Psoas muscle (tissue), 7 donors: ENCODE measurements at regions not wholly inside any gene's neighbourhood (a gene's known extent, or its start where the extent isn't known, plus 50 kb on each side); places are given as distances from the start of the nearest gene placed in this dataset.

Source experiments
- ATAC-seq, 4 donors: fragments of 200-7000 bp; cut with Tn5 transposase; one replicate each; pipeline ENCODE4 v1.9.1; 2020; ENCODE audit warnings: moderate library complexity in 3 of 4, mild to moderate bottlenecking in 2 of 4
- DNase-seq, 2 donors: peaks; one replicate each; pipeline ENCODE4 v3.0.0-alpha.2; 2020
- H3K27ac ChIP-seq: fragments of 200-600 bp; one replicate; pipeline ENCODE4 v1.8.0; 2022
- H3K27me3 ChIP-seq, 3 donors: fragments of 200-600 bp in 1 of 3; one replicate each; pipeline versions ENCODE4 v1.6.1 to v1.8.0; 2013 to 2022; ENCODE audit warnings: low read length in 2 of 3, mild to moderate bottlenecking in 2 of 3, moderate library complexity in 1 of 3; ENCODE audit not compliant: insufficient read depth in 3 of 3
- H3K36me3 ChIP-seq, 2 donors: fragments of 200-600 bp in 1 of 2; one replicate each; pipeline versions ENCODE4 v1.6.1 to v1.8.0; 2013 to 2022; ENCODE audit warnings: low read depth in 1 of 2, mild to moderate bottlenecking in 1 of 2, moderate library complexity in 1 of 2; ENCODE audit not compliant: insufficient read depth in 1 of 2
- H3K4me1 ChIP-seq: fragments of 200-600 bp; one replicate; pipeline ENCODE4 v1.8.0; 2022
- H3K4me3 ChIP-seq: fragments of 200-600 bp; one replicate; pipeline ENCODE4 v1.8.0; 2022; ENCODE audit warnings: mild to moderate bottlenecking
- H3K9me3 ChIP-seq: fragments of 200-600 bp; one replicate; pipeline ENCODE4 v1.8.0; 2022
- WGBS, 3 donors: extraction: QIAGEN DNeasy Blood & Tissue Kit; methylation state at CpG; one replicate each; pipeline versions ENCODE4 v1.1.6 to v1.1.7; 2013; 5-methylcytosine and 5-hydroxymethylcytosine counted together
- intact Hi-C, 2 donors: fragments of 100-400 bp; cut with DNase I; formaldehyde crosslinking; loops; one replicate each; pipeline versions ENCODE4 v1.11.0 to v1.14.2; 2022
- TF ChIP-seq, protein P1 (sequence below): fragments of 200-600 bp; IDR thresholded peaks from one replicate; pipeline ENCODE4 v1.8.0; 2022; ENCODE audit warnings: antibody characterized with exemption
- donor health status: healthy with polysubstance abuse.
- donor health status: DM: no; HTN: no; CAD: no; lungs with moderate emphysema.
- donor health status: Bipolar disorder and iron deficiency.
- donor health status: healthy.
- donor health status: DM: yes; HTN: yes; CAD: no.
- donor health status: DM: no; HTN: no; CAD: no.
- donor health status: DM: yes; HTN: yes; CAD: no.

DNA sequence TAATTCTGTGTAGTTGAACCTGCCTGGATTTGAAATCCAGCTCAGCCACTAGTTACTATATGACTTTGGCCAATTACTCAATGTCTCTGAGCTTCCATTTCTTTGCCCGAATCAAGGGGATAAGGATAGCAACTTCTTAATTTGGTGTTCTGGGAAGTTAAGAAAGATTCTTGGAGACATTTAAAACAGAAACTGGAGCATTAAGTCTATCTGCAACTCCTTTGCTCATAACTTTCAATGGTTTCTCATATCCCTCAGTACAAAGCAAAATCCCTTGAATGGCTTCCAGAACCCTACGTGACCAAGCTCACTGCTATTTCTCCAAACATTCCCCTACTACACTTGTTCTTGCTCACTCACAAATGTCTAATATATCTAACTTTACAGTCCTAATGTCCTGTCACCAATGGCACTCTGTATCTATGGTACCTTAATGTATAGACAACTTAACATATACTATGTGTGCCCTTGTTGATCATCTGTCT is 849.1 kb upstream of the SLIT2 start:
- no peaks in the 10 kb centered on the region for H3K4me1 ChIP-seq
- TF ChIP-seq, protein P1, sequence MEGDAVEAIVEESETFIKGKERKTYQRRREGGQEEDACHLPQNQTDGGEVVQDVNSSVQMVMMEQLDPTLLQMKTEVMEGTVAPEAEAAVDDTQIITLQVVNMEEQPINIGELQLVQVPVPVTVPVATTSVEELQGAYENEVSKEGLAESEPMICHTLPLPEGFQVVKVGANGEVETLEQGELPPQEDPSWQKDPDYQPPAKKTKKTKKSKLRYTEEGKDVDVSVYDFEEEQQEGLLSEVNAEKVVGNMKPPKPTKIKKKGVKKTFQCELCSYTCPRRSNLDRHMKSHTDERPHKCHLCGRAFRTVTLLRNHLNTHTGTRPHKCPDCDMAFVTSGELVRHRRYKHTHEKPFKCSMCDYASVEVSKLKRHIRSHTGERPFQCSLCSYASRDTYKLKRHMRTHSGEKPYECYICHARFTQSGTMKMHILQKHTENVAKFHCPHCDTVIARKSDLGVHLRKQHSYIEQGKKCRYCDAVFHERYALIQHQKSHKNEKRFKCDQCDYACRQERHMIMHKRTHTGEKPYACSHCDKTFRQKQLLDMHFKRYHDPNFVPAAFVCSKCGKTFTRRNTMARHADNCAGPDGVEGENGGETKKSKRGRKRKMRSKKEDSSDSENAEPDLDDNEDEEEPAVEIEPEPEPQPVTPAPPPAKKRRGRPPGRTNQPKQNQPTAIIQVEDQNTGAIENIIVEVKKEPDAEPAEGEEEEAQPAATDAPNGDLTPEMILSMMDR: no peak
- no peak for ATAC-seq

DNA sequence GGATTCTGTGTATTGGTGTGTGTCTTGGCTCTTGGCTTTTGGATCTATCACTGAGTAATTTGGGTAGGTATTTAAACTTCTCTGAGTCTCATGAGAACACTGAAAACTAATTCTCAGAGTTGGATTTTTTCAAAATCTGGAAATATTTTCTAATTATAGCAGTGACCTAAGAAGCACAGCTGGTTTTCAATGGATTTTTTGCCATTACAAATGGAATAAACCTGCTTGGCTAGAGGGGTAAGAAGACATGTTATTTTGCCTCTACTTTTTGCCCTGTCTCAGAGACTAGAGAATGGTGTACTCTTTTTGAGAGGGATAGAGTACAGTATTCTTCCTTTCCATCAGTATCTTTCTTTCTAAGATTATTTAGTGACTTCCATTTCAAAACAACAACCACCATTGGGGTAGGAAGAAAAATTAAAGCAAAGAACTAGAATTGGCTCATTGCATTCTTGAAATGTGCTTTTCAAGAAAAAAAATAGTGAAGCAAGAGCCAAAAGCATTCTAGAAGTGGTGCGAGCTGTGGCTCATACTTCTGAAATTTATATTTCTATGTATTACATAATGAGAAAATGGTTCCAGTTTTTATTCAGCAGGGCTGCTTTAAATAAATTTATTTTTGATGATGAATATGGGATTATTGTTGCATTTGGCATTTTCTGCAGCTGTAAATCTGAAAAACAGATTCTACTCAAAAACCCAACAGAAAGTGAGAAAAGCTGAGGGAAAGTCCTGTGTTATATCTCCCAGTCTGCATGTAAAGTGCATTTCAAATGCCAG is 850.2 kb upstream of the SLIT2 start:
- DNase-seq (no peak), ATAC-seq (no peak)
- TF ChIP-seq, protein P1: no peak
- 65 to 81% (median 72%) methylated on average over 1 of the region's 1 CpG for WGBS, 3 donors
- no peaks in the 10 kb centered on the region for H3K36me3 ChIP-seq
- no peaks in the 10 kb centered on the region for H3K27me3 ChIP-seq
- no peak overlapping the region for H3K27ac ChIP-seq
- intact Hi-C loops: no loop called here
- H3K4me1 ChIP-seq: no peaks in the 10 kb centered on the region
- H3K9me3 ChIP-seq: no peaks in the 10 kb centered on the region
- no peak overlapping the region for H3K4me3 ChIP-seq

More for the DNA sequence above, 849.1 kb upstream of the SLIT2 start:
- 71 to 79% (median 72%) methylated on average over 2 of the region's 2 CpGs for WGBS, 3 donors
- Histone ChIP-seq H3K36me3 (no peaks in the 10 kb centered on the region), H3K4me3 (no peak overlapping the region), H3K27me3 (no peaks in the 10 kb centered on the region), H3K9me3 (no peaks in the 10 kb centered on the region), H3K27ac (no peak overlapping the region)
- intact Hi-C loops: no loop called here
- no peak for DNase-seq

DNA sequence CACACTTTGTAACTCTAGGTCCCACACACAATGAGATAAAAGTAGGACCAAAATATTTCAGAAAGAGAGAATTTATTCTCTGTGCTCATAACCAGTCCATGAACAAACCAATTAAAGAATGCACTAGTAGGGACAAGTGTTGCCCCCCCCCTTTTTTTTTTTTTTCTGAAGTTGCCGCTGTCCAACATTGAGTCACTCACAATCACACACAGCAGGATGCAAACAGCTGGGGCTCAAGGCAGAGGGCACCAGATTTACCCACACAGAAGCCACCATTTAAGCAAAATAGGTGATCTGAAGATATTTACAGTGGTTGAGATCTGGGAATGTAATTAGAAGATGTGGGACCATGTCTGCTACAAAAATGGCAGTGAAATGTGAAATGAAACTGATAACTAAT is 850.9 kb upstream of the SLIT2 start:
- H3K36me3 ChIP-seq: no peaks in the 10 kb centered on the region
- H3K27me3 ChIP-seq: no peaks in the 10 kb centered on the region
- TF ChIP-seq, protein P1: no peak
- no peaks in the 10 kb centered on the region for H3K4me1 ChIP-seq
- DNase-seq: no peak
- H3K9me3 ChIP-seq: no peaks in the 10 kb centered on the region
- intact Hi-C loops: no loop called here
- H3K4me3 ChIP-seq: no peak overlapping the region
- no peak for ATAC-seq
- no peak overlapping the region for H3K27ac ChIP-seq
- WGBS, 3 donors: 67 to 93% (median 75%) methylated on average over 1 of the region's 1 CpG

DNA sequence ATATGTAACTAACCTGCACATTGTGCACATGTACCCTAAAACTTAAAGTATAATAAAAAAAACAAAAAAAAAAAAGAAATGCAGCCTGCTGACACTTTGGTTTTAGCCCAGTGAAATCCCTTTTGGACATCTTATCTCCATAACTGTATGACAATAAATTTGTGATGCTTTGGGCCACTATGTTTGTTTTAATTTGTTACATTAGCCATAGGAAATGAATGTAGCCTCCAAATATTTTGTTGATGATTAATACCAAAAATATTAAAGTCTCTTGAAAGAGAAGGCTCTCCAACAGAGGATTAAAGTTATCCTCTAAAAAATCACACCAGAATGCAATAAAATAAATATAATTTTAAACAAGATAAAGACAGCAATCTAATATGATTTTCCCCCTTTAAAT is 852.7 kb upstream of the SLIT2 start:
- TF ChIP-seq, protein P1: no peak
- intact Hi-C loops: no loop called here
- H3K27me3 ChIP-seq: no peaks in the 10 kb centered on the region
- H3K4me1 ChIP-seq: no peaks in the 10 kb centered on the region
- H3K9me3 ChIP-seq: no peaks in the 10 kb centered on the region
- DNase-seq: no peak
- no peak for ATAC-seq
- no peak overlapping the region for H3K27ac ChIP-seq
- no peaks in the 10 kb centered on the region for H3K36me3 ChIP-seq
- no peak overlapping the region for H3K4me3 ChIP-seq

DNA sequence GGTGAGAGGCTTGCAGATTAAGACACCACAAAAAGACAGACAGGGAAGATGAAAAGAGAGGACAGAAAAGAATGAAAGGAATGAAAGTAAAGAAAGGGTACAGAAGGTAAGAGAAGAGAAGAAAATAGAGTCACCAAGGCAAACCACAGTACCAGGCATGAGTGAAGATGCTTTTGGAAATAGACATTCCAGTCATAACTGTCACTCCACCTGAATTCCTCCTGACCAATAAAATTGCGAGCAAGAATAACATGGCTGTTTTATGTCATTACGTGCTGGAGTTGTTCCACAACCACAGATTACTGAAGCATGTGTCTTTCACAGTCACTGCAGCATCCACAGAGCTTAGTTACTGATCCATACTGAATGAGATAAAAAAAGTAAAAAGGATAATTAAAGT is 864.9 kb upstream of the SLIT2 start:
- 73 to 83% (median 76%) methylated on average over 2 of the region's 2 CpGs for WGBS, 3 donors
- H3K4me3 ChIP-seq: no peak overlapping the region
- no peaks in the 10 kb centered on the region for H3K4me1 ChIP-seq
- no peak for ATAC-seq
- H3K27ac ChIP-seq: no peak overlapping the region
- no peak for DNase-seq
- no peaks in the 10 kb centered on the region for H3K36me3 ChIP-seq
- TF ChIP-seq, protein P1: no peak
- no peaks in the 10 kb centered on the region for H3K27me3 ChIP-seq
- intact Hi-C loops: no loop called here
- H3K9me3 ChIP-seq: no peaks in the 10 kb centered on the region
